SH-SY5Y (cell line): ENCODE measurements at regions not wholly inside any gene's neighbourhood (a gene's known extent, or its start where the extent isn't known, plus 50 kb on each side); places are given as distances from the start of the nearest gene placed in this dataset.

ENCODE experiments used
- GATA2 ChIP-seq: IDR thresholded peaks from 2 replicates; pipeline ENCODE4 v1.6.1; 2011; ENCODE audit warnings: mild to moderate bottlenecking, low read depth, low read length
- GATA3 ChIP-seq: IDR thresholded peaks from 2 replicates; pipeline ENCODE4 v1.6.1; 2011; ENCODE audit warnings: low read depth, mild to moderate bottlenecking, low read length, moderate library complexity

DNA sequence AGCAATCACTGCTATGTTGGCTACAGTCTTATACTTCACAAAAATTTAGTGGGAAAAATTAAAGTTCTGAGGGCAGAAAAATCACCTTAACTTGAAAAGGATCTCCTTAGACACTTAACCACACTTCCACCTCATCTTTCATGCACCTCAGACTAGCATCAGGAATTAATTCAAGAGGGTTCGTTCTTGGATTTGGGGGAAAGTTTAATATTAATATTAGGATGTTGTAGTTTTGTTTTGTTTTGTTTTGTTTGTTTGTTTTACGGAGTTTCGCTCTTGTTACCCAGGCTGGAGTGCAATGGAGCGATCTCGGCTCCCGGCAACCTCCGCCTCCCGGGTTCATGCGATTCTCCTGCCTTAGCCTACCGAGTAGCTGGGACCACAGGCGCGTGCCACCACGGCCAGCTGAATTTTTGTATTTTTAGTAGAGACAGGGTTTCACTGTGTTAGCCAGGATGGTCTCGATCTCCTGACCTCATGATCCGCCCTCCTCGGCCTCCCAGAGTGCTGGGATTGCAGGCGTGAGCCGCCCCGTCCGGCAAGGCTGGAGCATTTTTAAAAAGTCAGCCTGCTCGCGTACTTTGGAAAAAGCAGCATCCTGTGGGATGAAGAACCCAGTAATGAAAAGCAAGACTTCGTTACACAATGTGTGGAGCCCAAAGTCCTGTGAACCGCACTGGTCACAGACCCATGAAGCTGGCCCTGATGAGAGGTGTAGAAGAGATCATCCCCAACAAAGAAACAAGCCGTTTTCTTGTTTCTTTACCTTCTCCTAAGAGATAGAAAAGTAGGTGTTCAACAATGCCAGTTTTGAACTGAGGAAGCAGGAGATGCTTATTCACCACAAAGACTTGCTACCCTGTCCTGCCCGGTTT, 194.9 kb downstream of the GPX5 start:
- TF ChIP-seq GATA2 = no peak
- TF ChIP-seq GATA3 = no peak
